ENCODE measurements at regions not wholly inside any gene's neighbourhood (a gene's known extent, or its start where the extent isn't known, plus 50 kb on each side); places are given as distances from the start of the nearest gene placed in this dataset.

GRCh38 chr19:30890033-30890432, 459.2 kb downstream of the TSHZ3 start:
- TF ChIP-seq CTCF (IDR thresholded peaks at IDR 0.05) (no peak), POLR2A (IDR thresholded peaks at IDR 0.05) (no peak)

All from gastroesophageal sphincter (tissue), 3 donors.